Neural progenitor cell (in vitro differentiated cells): ENCODE measurements at regions not wholly inside any gene's neighbourhood (a gene's known extent, or its start where the extent isn't known, plus 50 kb on each side); places are given as distances from the start of the nearest gene placed in this dataset.

Experiments used
- EZH2 ChIP-seq: fragments of 200-600 bp; sonication (generic); IDR thresholded peaks from 2 replicates; pipeline ENCODE4 v1.6.1; 2017; ENCODE audit warnings: antibody characterized with exemption, mild to moderate bottlenecking, moderate library complexity
- EZH2phosphoT487 ChIP-seq: fragments of 200-600 bp; sonication (generic); IDR thresholded peaks from 2 replicates; pipeline ENCODE4 v1.6.1; 2017; ENCODE audit warnings: antibody characterized with exemption
- TF ChIP-seq, protein P1 (sequence below): fragments of 200-600 bp; sonication (generic); IDR thresholded peaks from 2 replicates; pipeline ENCODE4 v1.5.1; 2017; ENCODE audit warnings: antibody characterized with exemption, mild to moderate bottlenecking

DNA sequence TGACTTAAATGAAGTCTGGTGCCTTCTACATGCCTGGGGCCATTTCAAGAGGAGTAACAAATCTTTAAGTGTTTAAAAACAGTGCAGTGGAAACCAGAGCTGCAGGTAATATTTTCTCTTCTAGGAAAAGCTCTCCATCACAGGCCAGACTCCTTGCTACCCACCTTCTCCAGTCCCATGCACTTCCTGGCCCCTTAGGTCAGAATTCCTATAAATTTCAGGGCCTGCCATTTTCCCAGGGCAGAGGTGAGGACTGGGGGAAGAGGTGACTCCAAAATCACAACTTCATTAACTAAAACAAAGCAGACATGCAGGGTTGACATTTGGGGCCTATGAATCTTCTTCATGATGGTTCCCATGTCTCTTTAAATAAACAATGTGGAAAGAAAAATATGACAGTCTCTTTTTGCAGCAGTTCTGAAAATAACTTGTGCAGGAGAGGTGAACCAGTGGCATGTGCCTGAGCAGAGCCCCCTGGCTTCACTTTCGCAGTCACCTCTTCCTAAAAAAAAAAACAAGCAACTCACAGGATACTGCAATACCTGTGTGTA lies 63.7 kb upstream of the TANC1 start:
- TF ChIP-seq EZH2 (no peak), EZH2phosphoT487 (no peak)
- TF ChIP-seq, protein P1, sequence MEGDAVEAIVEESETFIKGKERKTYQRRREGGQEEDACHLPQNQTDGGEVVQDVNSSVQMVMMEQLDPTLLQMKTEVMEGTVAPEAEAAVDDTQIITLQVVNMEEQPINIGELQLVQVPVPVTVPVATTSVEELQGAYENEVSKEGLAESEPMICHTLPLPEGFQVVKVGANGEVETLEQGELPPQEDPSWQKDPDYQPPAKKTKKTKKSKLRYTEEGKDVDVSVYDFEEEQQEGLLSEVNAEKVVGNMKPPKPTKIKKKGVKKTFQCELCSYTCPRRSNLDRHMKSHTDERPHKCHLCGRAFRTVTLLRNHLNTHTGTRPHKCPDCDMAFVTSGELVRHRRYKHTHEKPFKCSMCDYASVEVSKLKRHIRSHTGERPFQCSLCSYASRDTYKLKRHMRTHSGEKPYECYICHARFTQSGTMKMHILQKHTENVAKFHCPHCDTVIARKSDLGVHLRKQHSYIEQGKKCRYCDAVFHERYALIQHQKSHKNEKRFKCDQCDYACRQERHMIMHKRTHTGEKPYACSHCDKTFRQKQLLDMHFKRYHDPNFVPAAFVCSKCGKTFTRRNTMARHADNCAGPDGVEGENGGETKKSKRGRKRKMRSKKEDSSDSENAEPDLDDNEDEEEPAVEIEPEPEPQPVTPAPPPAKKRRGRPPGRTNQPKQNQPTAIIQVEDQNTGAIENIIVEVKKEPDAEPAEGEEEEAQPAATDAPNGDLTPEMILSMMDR = no peak
